HCT116 (cell line): ENCODE measurements at regions not wholly inside any gene's neighbourhood (a gene's known extent, or its start where the extent isn't known, plus 50 kb on each side); places are given as distances from the start of the nearest gene placed in this dataset.

Source experiments
- ATAC-seq: fragments of 200-7000 bp; cut with Tn5 transposase; 2 replicates; pipeline ENCODE4 v1.9.1; 2020; ENCODE audit warnings: mild to moderate bottlenecking, moderate library complexity
- BruUV-seq: library from RNA; stranded (reverse); fragments of 400-500 nt; replicated peaks from 2 replicates; lab custom pipeline; 2021; lab: Mats Ljungman, UMichigan
- CTCF ChIA-PET: fragments of 300-600 bp; sonication (Branson Sonifier 250); formaldehyde crosslinking; loops from one replicate; lab custom pipeline; 2021; ENCODE audit warnings: antibody characterized with exemption; lab: Charles Lee
- POLR2A ChIA-PET: fragments of 300-600, 350-600 bp; sonication (Branson Sonifier 250); formaldehyde crosslinking; loops from one replicate; lab custom pipeline; 2021; ENCODE audit warnings: antibody characterized with exemption; lab: Charles Lee
- RAD21 ChIA-PET, 2 experiments: fragments of 300-600 bp; sonication (Branson Sonifier 250); formaldehyde crosslinking; loops; one replicate each; lab custom pipeline; 2023; ENCODE audit warnings: low total read pairs in 2 of 2; ENCODE audit not compliant: uncharacterized antibody in 2 of 2, unreplicated experiment in 2 of 2, low non-redundant PET in 1 of 2; lab: Charles Lee
- DNase-seq: peaks from one replicate; pipeline ENCODE4 v3.0.0-alpha.2; 2010; ENCODE audit warnings: low read depth, low spot score
- H2AFZ ChIP-seq: fragments of 200-600 bp; shearing (Covaris generic), sonication (generic); 2 replicates; pipeline ENCODE4 v1.6.1; 2017; ENCODE audit warnings: low read depth, mixed run types, mixed read lengths, antibody characterized with exemption, low read length; ENCODE audit not compliant: poor library complexity, severe bottlenecking
- H3K27ac ChIP-seq: 2 replicates; pipeline ENCODE4 v1.5.1; 2012; ENCODE audit warnings: low read depth, low read length
- H3K27me3 ChIP-seq: fragments of 200-600 bp; sonication (generic); 2 replicates; pipeline ENCODE4 v1.6.1; 2016; ENCODE audit warnings: mixed run types, low read length, mixed read lengths; ENCODE audit not compliant: insufficient read depth
- H3K36me3 ChIP-seq, 2 experiments: fragments of 200-500 bp in 1 of 2; fragments of 200-600 bp in 1 of 2; sonication (Bioruptor generic) in 1 of 2; sonication (generic) in 1 of 2; 2 replicates each; pipeline versions ENCODE4 v1.5.1 to v1.6.1; 2014 to 2016; ENCODE audit warnings: low read length in 2 of 2, inconsistent platforms in 1 of 2, mixed read lengths in 1 of 2, mixed run types in 1 of 2; ENCODE audit not compliant: insufficient read depth in 2 of 2, control insufficient read depth in 1 of 2
- H3K4me1 ChIP-seq, 2 experiments: fragments of 200-600 bp in 1 of 2; sonication (generic) in 1 of 2; 2 replicates each; pipeline versions ENCODE4 v1.5.1 to v1.6.1; 2012 to 2017; ENCODE audit warnings: low read length in 2 of 2, inconsistent platforms in 1 of 2, mild to moderate bottlenecking in 1 of 2, mixed read lengths in 1 of 2, mixed run types in 1 of 2, moderate library complexity in 1 of 2; ENCODE audit not compliant: insufficient read depth in 2 of 2, control insufficient read depth in 1 of 2
- H3K4me2 ChIP-seq: fragments of 200-600 bp; sonication (generic); 2 replicates; pipeline ENCODE4 v1.6.1; 2017; ENCODE audit warnings: mixed run types, low read length, mixed read lengths
- H3K4me3 ChIP-seq, 2 experiments: fragments of 200-600 bp in 1 of 2; sonication (generic) in 1 of 2; replicated peaks in 1 of 2; 2 replicates each; pipeline ENCODE4 v1.5.1; 2011 to 2016; ENCODE audit warnings: low read length in 2 of 2, control low read depth in 1 of 2, low read depth in 1 of 2, mild to moderate bottlenecking in 1 of 2, mixed read lengths in 1 of 2, mixed run types in 1 of 2
- H3K79me2 ChIP-seq: fragments of 200-600 bp; sonication (generic); 2 replicates; pipeline ENCODE4 v1.6.1; 2017; ENCODE audit warnings: mild to moderate bottlenecking, mixed run types, low read length, moderate library complexity, mixed read lengths; ENCODE audit not compliant: insufficient read depth
- H3K9ac ChIP-seq: fragments of 200-600 bp; sonication (generic); 2 replicates; pipeline ENCODE4 v1.6.1; 2016; ENCODE audit warnings: low read length, mixed read lengths
- H3K9me2 ChIP-seq: fragments of 200-600 bp; sonication (generic), shearing (Covaris generic); 2 replicates; pipeline ENCODE4 v1.6.1; 2017; ENCODE audit warnings: mixed run types, mild to moderate bottlenecking, moderate library complexity; ENCODE audit not compliant: insufficient read depth
- H3K9me3 ChIP-seq, 2 experiments: fragments of 200-500 bp in 1 of 2; fragments of 200-600 bp in 1 of 2; sonication (Bioruptor generic) in 1 of 2; sonication (generic) in 1 of 2; 2 replicates each; pipeline ENCODE4 v1.6.1; 2014 to 2017; ENCODE audit warnings: low read length in 2 of 2, mixed read lengths in 2 of 2, inconsistent platforms in 1 of 2, low read depth in 1 of 2, mild to moderate bottlenecking in 1 of 2, mixed run types in 1 of 2, moderate library complexity in 1 of 2; ENCODE audit not compliant: control insufficient read depth in 1 of 2, insufficient read depth in 1 of 2
- H4K20me1 ChIP-seq: fragments of 200-600 bp; sonication (generic), shearing (Covaris generic); 2 replicates; pipeline ENCODE4 v1.6.1; 2017; ENCODE audit warnings: mixed run types, mild to moderate bottlenecking, moderate library complexity; ENCODE audit not compliant: insufficient read depth
- ATF3 ChIP-seq: IDR thresholded peaks from 2 replicates; pipeline ENCODE4 v1.6.1; 2012
- CEBPB ChIP-seq: IDR thresholded peaks from 2 replicates; pipeline ENCODE4 v1.6.1; 2012; ENCODE audit warnings: low read depth
- ELF1 ChIP-seq: IDR thresholded peaks from 2 replicates; pipeline ENCODE4 v1.6.1; 2012; ENCODE audit warnings: low read depth, borderline replicate concordance
- JUND ChIP-seq: IDR thresholded peaks from 2 replicates; pipeline ENCODE4 v1.6.1; 2012
- POLR2A ChIP-seq: IDR thresholded peaks from 2 replicates; pipeline ENCODE4 v1.7.0; 2011; ENCODE audit warnings: borderline replicate concordance; ENCODE audit not compliant: insufficient read depth, insufficient read length; ENCODE audit errors: extremely low read depth
- ZBTB33 ChIP-seq: IDR thresholded peaks from 2 replicates; pipeline ENCODE4 v1.6.1; 2011; ENCODE audit warnings: mild to moderate bottlenecking, low read length, moderate library complexity; ENCODE audit not compliant: insufficient replicate concordance; ENCODE audit errors: extremely low read depth
- ZFX ChIP-seq: fragments of 450-650 bp; IDR thresholded peaks from 2 replicates; pipeline ENCODE4 v1.6.1; 2017
- intact Hi-C: fragments of 100-400 bp; cut with micrococcal nuclease; formaldehyde crosslinking; loops from 2 replicates; pipeline ENCODE4 v1.10.0; 2022
- TF ChIP-seq, protein P1 (sequence below): IDR thresholded peaks from 2 replicates; pipeline ENCODE4 v1.6.1; 2012; ENCODE audit warnings: low read depth
- TF ChIP-seq, protein P2 (sequence below), 3 experiments: fragments of 200-600 bp in 1 of 3; sonication (generic) in 1 of 3; IDR thresholded peaks in 2 of 3; conservative IDR thresholded peaks in 1 of 3; 2 replicates each; pipeline ENCODE4 v1.5.1; 2012 to 2017; ENCODE audit warnings: low read depth in 2 of 3, low read length in 2 of 3, antibody characterized with exemption in 1 of 3, borderline replicate concordance in 1 of 3, control low read depth in 1 of 3, mild to moderate bottlenecking in 1 of 3, mixed read lengths in 1 of 3, mixed run types in 1 of 3, moderate library complexity in 1 of 3; ENCODE audit not compliant: insufficient read depth in 1 of 3
- TF ChIP-seq, protein P3 (sequence below): IDR thresholded peaks from 2 replicates; pipeline ENCODE4 v1.6.1; 2012

GRCh38 chr2:59398081-59398480 lies 1155.4 kb downstream of the BCL11A start:
- RAD21 ChIA-PET: no interaction called here
- BruUV-seq: no TSS peak
- POLR2A ChIA-PET: no interaction called here
- H3K36me3 ChIP-seq: no peaks in the 10 kb centered on the region
- H3K9me2 ChIP-seq: no peaks in the 10 kb centered on the region
- H3K9ac ChIP-seq: no peak overlapping the region
- H3K4me2 ChIP-seq: no peak overlapping the region
- CTCF ChIA-PET: no interaction called here
- no peak overlapping the region for H3K27ac ChIP-seq
- no peak overlapping the region for H2AFZ ChIP-seq
- ATAC-seq (no peak), DNase-seq (no peak)
- H3K4me3 ChIP-seq: no peak overlapping the region
- peaks cover 0 to 4% of the 10 kb centered on the region in 2 experiments; a peak in 1 of 4 replicates for H3K9me3 ChIP-seq
- H4K20me1 ChIP-seq: no peaks in the 10 kb centered on the region
- no peaks in the 10 kb centered on the region for H3K4me1 ChIP-seq
- intact Hi-C loops: no loop called here
- no peaks in the 10 kb centered on the region for H3K79me2 ChIP-seq
- TF ChIP-seq JUND (no peak), ZFX (no peak), ELF1 (no peak), ZBTB33 (no peak), POLR2A (no peak), ATF3 (no peak), CEBPB (no peak)
- TF ChIP-seq, protein P1, sequence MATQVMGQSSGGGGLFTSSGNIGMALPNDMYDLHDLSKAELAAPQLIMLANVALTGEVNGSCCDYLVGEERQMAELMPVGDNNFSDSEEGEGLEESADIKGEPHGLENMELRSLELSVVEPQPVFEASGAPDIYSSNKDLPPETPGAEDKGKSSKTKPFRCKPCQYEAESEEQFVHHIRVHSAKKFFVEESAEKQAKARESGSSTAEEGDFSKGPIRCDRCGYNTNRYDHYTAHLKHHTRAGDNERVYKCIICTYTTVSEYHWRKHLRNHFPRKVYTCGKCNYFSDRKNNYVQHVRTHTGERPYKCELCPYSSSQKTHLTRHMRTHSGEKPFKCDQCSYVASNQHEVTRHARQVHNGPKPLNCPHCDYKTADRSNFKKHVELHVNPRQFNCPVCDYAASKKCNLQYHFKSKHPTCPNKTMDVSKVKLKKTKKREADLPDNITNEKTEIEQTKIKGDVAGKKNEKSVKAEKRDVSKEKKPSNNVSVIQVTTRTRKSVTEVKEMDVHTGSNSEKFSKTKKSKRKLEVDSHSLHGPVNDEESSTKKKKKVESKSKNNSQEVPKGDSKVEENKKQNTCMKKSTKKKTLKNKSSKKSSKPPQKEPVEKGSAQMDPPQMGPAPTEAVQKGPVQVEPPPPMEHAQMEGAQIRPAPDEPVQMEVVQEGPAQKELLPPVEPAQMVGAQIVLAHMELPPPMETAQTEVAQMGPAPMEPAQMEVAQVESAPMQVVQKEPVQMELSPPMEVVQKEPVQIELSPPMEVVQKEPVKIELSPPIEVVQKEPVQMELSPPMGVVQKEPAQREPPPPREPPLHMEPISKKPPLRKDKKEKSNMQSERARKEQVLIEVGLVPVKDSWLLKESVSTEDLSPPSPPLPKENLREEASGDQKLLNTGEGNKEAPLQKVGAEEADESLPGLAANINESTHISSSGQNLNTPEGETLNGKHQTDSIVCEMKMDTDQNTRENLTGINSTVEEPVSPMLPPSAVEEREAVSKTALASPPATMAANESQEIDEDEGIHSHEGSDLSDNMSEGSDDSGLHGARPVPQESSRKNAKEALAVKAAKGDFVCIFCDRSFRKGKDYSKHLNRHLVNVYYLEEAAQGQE: no peak
- TF ChIP-seq, protein P2, sequence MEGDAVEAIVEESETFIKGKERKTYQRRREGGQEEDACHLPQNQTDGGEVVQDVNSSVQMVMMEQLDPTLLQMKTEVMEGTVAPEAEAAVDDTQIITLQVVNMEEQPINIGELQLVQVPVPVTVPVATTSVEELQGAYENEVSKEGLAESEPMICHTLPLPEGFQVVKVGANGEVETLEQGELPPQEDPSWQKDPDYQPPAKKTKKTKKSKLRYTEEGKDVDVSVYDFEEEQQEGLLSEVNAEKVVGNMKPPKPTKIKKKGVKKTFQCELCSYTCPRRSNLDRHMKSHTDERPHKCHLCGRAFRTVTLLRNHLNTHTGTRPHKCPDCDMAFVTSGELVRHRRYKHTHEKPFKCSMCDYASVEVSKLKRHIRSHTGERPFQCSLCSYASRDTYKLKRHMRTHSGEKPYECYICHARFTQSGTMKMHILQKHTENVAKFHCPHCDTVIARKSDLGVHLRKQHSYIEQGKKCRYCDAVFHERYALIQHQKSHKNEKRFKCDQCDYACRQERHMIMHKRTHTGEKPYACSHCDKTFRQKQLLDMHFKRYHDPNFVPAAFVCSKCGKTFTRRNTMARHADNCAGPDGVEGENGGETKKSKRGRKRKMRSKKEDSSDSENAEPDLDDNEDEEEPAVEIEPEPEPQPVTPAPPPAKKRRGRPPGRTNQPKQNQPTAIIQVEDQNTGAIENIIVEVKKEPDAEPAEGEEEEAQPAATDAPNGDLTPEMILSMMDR (IDR thresholded peaks at IDR 0.05 in 2 of 3, conservative IDR thresholded peaks at IDR 0.05 in 1 of 3; ENCODE audit: borderline replicate concordance in 1 of 3, insufficient read depth in 1 of 3, low read depth in 2 of 3, low read length in 2 of 3): no peak
- TF ChIP-seq, protein P3, sequence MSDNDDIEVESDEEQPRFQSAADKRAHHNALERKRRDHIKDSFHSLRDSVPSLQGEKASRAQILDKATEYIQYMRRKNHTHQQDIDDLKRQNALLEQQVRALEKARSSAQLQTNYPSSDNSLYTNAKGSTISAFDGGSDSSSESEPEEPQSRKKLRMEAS: no peak
- no peaks in the 10 kb centered on the region for H3K27me3 ChIP-seq
